ENCODE measurements at regions not wholly inside any gene's neighbourhood (a gene's known extent, or its start where the extent isn't known, plus 50 kb on each side); places are given as distances from the start of the nearest gene placed in this dataset.

DNA sequence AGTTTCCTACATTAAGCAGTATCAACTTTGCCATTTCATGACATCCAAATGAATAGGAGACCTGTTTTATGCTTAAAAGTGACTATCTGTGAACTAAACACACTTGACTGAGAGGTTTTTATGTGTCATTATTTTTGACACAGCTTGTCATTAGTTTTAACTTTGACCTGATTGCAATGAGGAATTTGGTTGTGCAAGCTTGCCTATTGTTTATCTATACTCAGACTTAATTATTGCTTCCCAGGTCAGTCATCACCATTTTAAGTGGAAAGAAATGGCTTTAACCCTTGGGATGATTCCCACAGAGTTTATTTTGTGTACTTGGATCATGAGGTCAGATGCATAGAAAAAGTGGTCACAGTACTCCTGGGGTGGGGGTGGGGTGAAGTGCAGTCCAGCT is 171.0 kb upstream of the PRICKLE1 start:
- TF ChIP-seq, protein P1, sequence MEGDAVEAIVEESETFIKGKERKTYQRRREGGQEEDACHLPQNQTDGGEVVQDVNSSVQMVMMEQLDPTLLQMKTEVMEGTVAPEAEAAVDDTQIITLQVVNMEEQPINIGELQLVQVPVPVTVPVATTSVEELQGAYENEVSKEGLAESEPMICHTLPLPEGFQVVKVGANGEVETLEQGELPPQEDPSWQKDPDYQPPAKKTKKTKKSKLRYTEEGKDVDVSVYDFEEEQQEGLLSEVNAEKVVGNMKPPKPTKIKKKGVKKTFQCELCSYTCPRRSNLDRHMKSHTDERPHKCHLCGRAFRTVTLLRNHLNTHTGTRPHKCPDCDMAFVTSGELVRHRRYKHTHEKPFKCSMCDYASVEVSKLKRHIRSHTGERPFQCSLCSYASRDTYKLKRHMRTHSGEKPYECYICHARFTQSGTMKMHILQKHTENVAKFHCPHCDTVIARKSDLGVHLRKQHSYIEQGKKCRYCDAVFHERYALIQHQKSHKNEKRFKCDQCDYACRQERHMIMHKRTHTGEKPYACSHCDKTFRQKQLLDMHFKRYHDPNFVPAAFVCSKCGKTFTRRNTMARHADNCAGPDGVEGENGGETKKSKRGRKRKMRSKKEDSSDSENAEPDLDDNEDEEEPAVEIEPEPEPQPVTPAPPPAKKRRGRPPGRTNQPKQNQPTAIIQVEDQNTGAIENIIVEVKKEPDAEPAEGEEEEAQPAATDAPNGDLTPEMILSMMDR (conservative IDR thresholded peaks at IDR 0.05 in 1 of 2, IDR thresholded peaks at IDR 0.05 in 1 of 2; ENCODE audit: low read depth in 1 of 2, low read length in 2 of 2), result no peak
- TF ChIP-seq EZH2 (IDR thresholded peaks at IDR 0.05; ENCODE audit: low read length, missing control alignments), result no peak

Measured in fibroblast of lung (primary cell).